SU-DHL-6 (cell line): ENCODE measurements at regions not wholly inside any gene's neighbourhood (a gene's known extent, or its start where the extent isn't known, plus 50 kb on each side); places are given as distances from the start of the nearest gene placed in this dataset.

ENCODE experiments used
- CTCF ChIP-seq: fragments of 200-600 bp; sonication (generic); IDR thresholded peaks from one replicate; pipeline ENCODE4 v1.5.1; 2017; ENCODE audit warnings: antibody characterized with exemption, mild to moderate bottlenecking, low read length, moderate library complexity; ENCODE audit not compliant: insufficient read depth, poor library complexity, severe bottlenecking
- EZH2phosphoT487 ChIP-seq: fragments of 200-600 bp; sonication (generic), shearing (Covaris generic); conservative IDR thresholded peaks from 2 replicates; pipeline ENCODE4 v1.6.1; 2018; ENCODE audit warnings: mild to moderate bottlenecking, antibody characterized with exemption, low read length, moderate library complexity, mixed read lengths

DNA sequence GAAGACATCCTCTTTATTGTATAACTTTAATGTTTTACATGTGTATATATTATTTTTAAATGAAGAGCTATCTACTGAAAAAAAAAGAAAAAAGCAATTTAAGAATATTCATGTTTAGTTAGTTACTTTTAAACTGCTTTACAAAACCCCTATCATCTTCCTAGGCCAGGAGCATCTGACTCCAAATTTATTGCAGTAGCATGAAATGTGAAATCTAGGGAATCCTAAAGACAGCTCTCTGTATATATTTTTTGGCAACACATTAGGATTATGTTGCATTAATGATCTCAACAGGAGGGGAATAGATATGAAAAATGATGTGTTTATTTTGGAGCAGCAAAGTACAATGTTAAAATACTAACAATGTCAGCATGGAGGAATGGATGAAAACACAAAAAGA is 158.3 kb downstream of the CNTN3 start:
- TF ChIP-seq EZH2phosphoT487 (no peak), CTCF (no peak)
